IMR-90 (cell line): ENCODE measurements at regions not wholly inside any gene's neighbourhood (a gene's known extent, or its start where the extent isn't known, plus 50 kb on each side); places are given as distances from the start of the nearest gene placed in this dataset.

ENCODE experiments used
- ATAC-seq: fragments of 200-7000 bp; cut with Tn5 transposase; 2 replicates; pipeline ENCODE4 v1.9.1; 2020; ENCODE audit warnings: low read depth, mild to moderate bottlenecking, moderate library complexity
- BruUV-seq: library from RNA; stranded (reverse); fragments of 400-500 nt; replicated peaks from 2 replicates; lab custom pipeline; 2021; lab: Mats Ljungman, UMichigan
- CTCF ChIA-PET: fragments of 300-600 bp; formaldehyde crosslinking; extraction: SDS; loops from one replicate; lab custom pipeline; 2021; ENCODE audit warnings: antibody characterized with exemption; lab: Yijun Ruan, JAX
- POLR2A ChIA-PET: fragments of 300-600 bp; sonication (Branson Sonifier 250); formaldehyde crosslinking; loops from one replicate; lab custom pipeline; 2022; ENCODE audit warnings: antibody characterized with exemption; ENCODE audit not compliant: unreplicated experiment; lab: Charles Lee
- DNase-seq: peaks from one replicate; pipeline ENCODE4 v3.0.0; 2013
- H2AFZ ChIP-seq: replicated peaks from 2 replicates; pipeline ENCODE3; 2013; ENCODE audit warnings: low read length, mild to moderate bottlenecking; ENCODE audit not compliant: poor library complexity
- H2AK5ac ChIP-seq: 2 replicates; pipeline ENCODE4 v1.6.1; 2013; ENCODE audit warnings: low read depth, low read length, inconsistent platforms
- H2AK9ac ChIP-seq: replicated peaks from 2 replicates; pipeline ENCODE3; 2013; ENCODE audit warnings: mild to moderate bottlenecking, low read depth, low read length, moderate library complexity; ENCODE audit not compliant: poor library complexity
- H2BK120ac ChIP-seq: 2 replicates; pipeline ENCODE4 v1.6.1; 2013; ENCODE audit warnings: low read depth, low read length, inconsistent platforms
- H2BK15ac ChIP-seq: 3 replicates; pipeline ENCODE4 v1.6.1; 2013; ENCODE audit warnings: low read depth, low read length, inconsistent platforms
- H2BK20ac ChIP-seq: 2 replicates; pipeline ENCODE4 v1.6.1; 2013; ENCODE audit warnings: low read depth, mild to moderate bottlenecking, inconsistent platforms, low read length, moderate library complexity
- H2BK5ac ChIP-seq: 2 replicates; pipeline ENCODE4 v1.6.1; 2013; ENCODE audit warnings: mild to moderate bottlenecking, low read depth, low read length, inconsistent platforms; ENCODE audit not compliant: poor library complexity, severe bottlenecking
- H3K14ac ChIP-seq: replicated peaks from 2 replicates; pipeline ENCODE4 v1.6.1; 2013; ENCODE audit warnings: low read depth, low read length, inconsistent platforms
- H3K18ac ChIP-seq: 2 replicates; pipeline ENCODE4 v1.6.1; 2013; ENCODE audit warnings: low read depth, low read length, control low read depth
- H3K23ac ChIP-seq: 2 replicates; pipeline ENCODE4 v1.6.1; 2013; ENCODE audit warnings: low read depth, low read length, inconsistent platforms
- H3K27ac ChIP-seq: 2 replicates; pipeline ENCODE4 v1.5.1; 2013; ENCODE audit warnings: mild to moderate bottlenecking, control low read depth, low read length; ENCODE audit not compliant: insufficient read depth
- H3K27me3 ChIP-seq: 2 replicates; pipeline ENCODE4 v1.6.1; 2013; ENCODE audit warnings: low read length; ENCODE audit not compliant: control insufficient read depth, insufficient read depth
- H3K36me3 ChIP-seq: 2 replicates; pipeline ENCODE4 v1.6.1; 2013; ENCODE audit warnings: low read length, mixed read lengths; ENCODE audit not compliant: control insufficient read depth, insufficient read depth
- H3K4ac ChIP-seq: 2 replicates; pipeline ENCODE4 v1.6.1; 2013; ENCODE audit warnings: low read depth, low read length, inconsistent platforms
- H3K4me1 ChIP-seq: 2 replicates; pipeline ENCODE4 v1.6.1; 2013; ENCODE audit warnings: low read length, mixed read lengths; ENCODE audit not compliant: control insufficient read depth, insufficient read depth
- H3K4me2 ChIP-seq: 2 replicates; pipeline ENCODE4 v1.6.1; 2013; ENCODE audit warnings: low read depth, mild to moderate bottlenecking, control low read depth, low read length, moderate library complexity
- H3K4me3 ChIP-seq: 2 replicates; pipeline ENCODE4 v1.5.1; 2013; ENCODE audit warnings: low read depth, mild to moderate bottlenecking, control low read depth, low read length, moderate library complexity; ENCODE audit not compliant: insufficient read depth
- H3K56ac ChIP-seq: 2 replicates; pipeline ENCODE4 v1.6.1; 2013; ENCODE audit warnings: low read length, inconsistent platforms; ENCODE audit not compliant: insufficient read depth; ENCODE audit errors: extremely low read depth
- H3K79me1 ChIP-seq, 2 experiments: 2 replicates each; pipeline ENCODE4 v1.6.1; 2013; ENCODE audit warnings: low read length in 2 of 2, inconsistent platforms in 1 of 2, low read depth in 1 of 2
- H3K9ac ChIP-seq: 2 replicates; pipeline ENCODE4 v1.6.1; 2013; ENCODE audit warnings: low read depth, low read length, control low read depth
- H3K9me1 ChIP-seq: 2 replicates; pipeline ENCODE4 v1.6.1; 2013; ENCODE audit warnings: low read length, inconsistent platforms; ENCODE audit not compliant: insufficient read depth
- H3K9me3 ChIP-seq: 2 replicates; pipeline ENCODE4 v1.6.1; 2013; ENCODE audit warnings: low read length; ENCODE audit not compliant: control insufficient read depth, insufficient read depth
- H4K20me1 ChIP-seq: 2 replicates; pipeline ENCODE4 v1.6.1; 2013; ENCODE audit warnings: low read length, inconsistent platforms; ENCODE audit not compliant: insufficient read depth
- H4K5ac ChIP-seq: 2 replicates; pipeline ENCODE4 v1.6.1; 2013; ENCODE audit warnings: mild to moderate bottlenecking, low read depth, low read length, control low read depth
- H4K8ac ChIP-seq, 2 experiments: 2 replicates each; pipeline ENCODE4 v1.6.1; 2013; ENCODE audit warnings: low read depth in 2 of 2, low read length in 2 of 2, control low read depth in 1 of 2, inconsistent platforms in 1 of 2
- H4K91ac ChIP-seq: 2 replicates; pipeline ENCODE4 v1.6.1; 2013; ENCODE audit warnings: low read depth, low read length, inconsistent platforms; ENCODE audit not compliant: insufficient read depth
- BHLHE40 ChIP-seq: fragments of 150-350 bp; IDR thresholded peaks from 2 replicates; pipeline ENCODE4 v1.6.1; 2016; ENCODE audit warnings: mild to moderate bottlenecking, low read depth, low read length
- CEBPB ChIP-seq: IDR thresholded peaks from 2 replicates; pipeline ENCODE4 v1.6.1; 2012; ENCODE audit warnings: low read depth, low read length, improper control_type of control experiment
- CHD1 ChIP-seq: IDR thresholded peaks from 2 replicates; pipeline ENCODE4 v1.6.1; 2012; ENCODE audit warnings: low read depth, low read length, improper control_type of control experiment
- FOS ChIP-seq: fragments of 150-350 bp; IDR thresholded peaks from 2 replicates; pipeline ENCODE4 v1.6.1; 2016; ENCODE audit warnings: low read depth, low read length
- MAFK ChIP-seq: IDR thresholded peaks from 2 replicates; pipeline ENCODE4 v1.6.1; 2012; ENCODE audit warnings: low read depth, low read length, improper control_type of control experiment
- MAZ ChIP-seq: IDR thresholded peaks from 2 replicates; pipeline ENCODE4 v1.6.1; 2012; ENCODE audit warnings: low read depth, mild to moderate bottlenecking, low read length, improper control_type of control experiment, moderate library complexity, borderline replicate concordance
- MXI1 ChIP-seq: IDR thresholded peaks from 2 replicates; pipeline ENCODE4 v1.6.1; 2012; ENCODE audit warnings: low read depth, mild to moderate bottlenecking, low read length, moderate library complexity, borderline replicate concordance
- POLR2A ChIP-seq: IDR thresholded peaks from 2 replicates; pipeline ENCODE4 v1.6.1; 2012; ENCODE audit warnings: mild to moderate bottlenecking, low read depth, low read length
- RAD21 ChIP-seq: IDR thresholded peaks from 2 replicates; pipeline ENCODE4 v1.6.1; 2012; ENCODE audit warnings: low read length, improper control_type of control experiment
- RCOR1 ChIP-seq: IDR thresholded peaks from 2 replicates; pipeline ENCODE4 v1.6.1; 2012; ENCODE audit warnings: mild to moderate bottlenecking, low read length, improper control_type of control experiment; ENCODE audit not compliant: insufficient replicate concordance
- RFX5 ChIP-seq: IDR thresholded peaks from 2 replicates; pipeline ENCODE4 v1.8.0; 2012; ENCODE audit warnings: low read depth, mild to moderate bottlenecking, low read length, moderate library complexity
- WGBS, 2 experiments: methylation state at CpG; one replicate each; pipeline versions ENCODE4 v1.1.5 to v1.1.7; 2013; ENCODE audit warnings: missing lambda C conversion rate in 2 of 2; ENCODE audit not compliant: insufficient read length in 1 of 2; ENCODE audit errors: extremely low coverage in 2 of 2; 5-methylcytosine and 5-hydroxymethylcytosine counted together
- dilution Hi-C: fragments of 300-500 bp; cut with HindIII; formaldehyde crosslinking; loops from one replicate; pipeline ENCODE4 v1.14.3; 2018; ENCODE audit warnings: low sequenced_read_pairs; ENCODE audit not compliant: unreplicated experiment
- in situ Hi-C: fragments of 300-500 bp; cut with MboI; formaldehyde crosslinking; loops from 3 replicates; pipeline ENCODE4 v1.14.3; 2019; ENCODE audit warnings: low sequenced_read_pairs, inconsistent platforms, mixed read lengths
- intact Hi-C: fragments of 100-400 bp; cut with micrococcal nuclease; formaldehyde crosslinking; loops from 2 replicates; pipeline ENCODE4 v1.10.0; 2022
- TF ChIP-seq, protein P1 (sequence below): fragments of 150-350 bp; IDR thresholded peaks from 2 replicates; pipeline ENCODE4 v1.6.1; 2016; ENCODE audit warnings: low read depth, mild to moderate bottlenecking, low read length, moderate library complexity, borderline replicate concordance
- TF ChIP-seq, protein P2 (sequence below): fragments of 150-350 bp; IDR thresholded peaks from 2 replicates; pipeline ENCODE4 v1.6.1; 2017; ENCODE audit warnings: mild to moderate bottlenecking, antibody characterized with exemption, low read length, low read depth
- TF ChIP-seq, protein P3 (sequence below): conservative IDR thresholded peaks from 2 replicates; pipeline ENCODE4 v1.5.1; 2012; ENCODE audit warnings: mild to moderate bottlenecking, low read depth, low read length, improper control_type of control experiment

DNA sequence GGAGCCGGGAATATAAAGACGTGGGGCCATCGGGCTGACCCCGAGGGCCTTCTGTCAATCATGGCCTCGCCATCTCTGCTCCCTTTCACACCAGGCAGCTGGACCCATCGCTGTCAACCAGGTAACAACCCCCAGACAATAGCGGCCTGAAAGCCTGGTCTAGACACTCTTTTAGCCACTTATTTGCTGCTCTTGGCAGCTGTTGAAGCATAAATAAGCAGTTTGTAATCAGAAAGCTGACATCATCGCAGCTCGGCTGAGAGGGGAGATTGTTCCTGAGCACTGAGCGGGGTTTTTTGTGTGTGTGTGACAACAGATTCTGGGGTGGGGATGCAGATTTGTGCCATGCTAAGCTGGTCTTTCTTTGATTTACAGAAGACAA is 423.6 kb upstream of the POU3F3 start:
- H3K14ac ChIP-seq = no peak overlapping the region
- WGBS, 2 experiments = no CpG with 5 or more reads among the region's 10 CpGs
- H2BK15ac ChIP-seq = no peak overlapping the region
- no peak overlapping the region for H3K4ac ChIP-seq
- no peak overlapping the region for H2BK120ac ChIP-seq
- H3K4me2 ChIP-seq = no peak overlapping the region
- H3K27me3 ChIP-seq = no peaks in the 10 kb centered on the region
- H3K9me3 ChIP-seq = no peaks in the 10 kb centered on the region
- no peaks in the 10 kb centered on the region for H3K4me1 ChIP-seq
- H3K79me1 ChIP-seq = no peaks in the 10 kb centered on the region
- TF ChIP-seq RCOR1 (no peak), MAZ (no peak), MAFK (no peak), CEBPB (no peak), POLR2A (no peak), CHD1 (no peak), FOS (no peak), RFX5 (no peak), RAD21 (no peak), BHLHE40 (no peak), MXI1 (no peak)
- TF ChIP-seq, protein P1, sequence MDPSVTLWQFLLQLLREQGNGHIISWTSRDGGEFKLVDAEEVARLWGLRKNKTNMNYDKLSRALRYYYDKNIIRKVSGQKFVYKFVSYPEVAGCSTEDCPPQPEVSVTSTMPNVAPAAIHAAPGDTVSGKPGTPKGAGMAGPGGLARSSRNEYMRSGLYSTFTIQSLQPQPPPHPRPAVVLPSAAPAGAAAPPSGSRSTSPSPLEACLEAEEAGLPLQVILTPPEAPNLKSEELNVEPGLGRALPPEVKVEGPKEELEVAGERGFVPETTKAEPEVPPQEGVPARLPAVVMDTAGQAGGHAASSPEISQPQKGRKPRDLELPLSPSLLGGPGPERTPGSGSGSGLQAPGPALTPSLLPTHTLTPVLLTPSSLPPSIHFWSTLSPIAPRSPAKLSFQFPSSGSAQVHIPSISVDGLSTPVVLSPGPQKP = no peak
- TF ChIP-seq, protein P2, sequence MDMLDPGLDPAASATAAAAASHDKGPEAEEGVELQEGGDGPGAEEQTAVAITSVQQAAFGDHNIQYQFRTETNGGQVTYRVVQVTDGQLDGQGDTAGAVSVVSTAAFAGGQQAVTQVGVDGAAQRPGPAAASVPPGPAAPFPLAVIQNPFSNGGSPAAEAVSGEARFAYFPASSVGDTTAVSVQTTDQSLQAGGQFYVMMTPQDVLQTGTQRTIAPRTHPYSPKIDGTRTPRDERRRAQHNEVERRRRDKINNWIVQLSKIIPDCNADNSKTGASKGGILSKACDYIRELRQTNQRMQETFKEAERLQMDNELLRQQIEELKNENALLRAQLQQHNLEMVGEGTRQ = no peak
- TF ChIP-seq, protein P3, sequence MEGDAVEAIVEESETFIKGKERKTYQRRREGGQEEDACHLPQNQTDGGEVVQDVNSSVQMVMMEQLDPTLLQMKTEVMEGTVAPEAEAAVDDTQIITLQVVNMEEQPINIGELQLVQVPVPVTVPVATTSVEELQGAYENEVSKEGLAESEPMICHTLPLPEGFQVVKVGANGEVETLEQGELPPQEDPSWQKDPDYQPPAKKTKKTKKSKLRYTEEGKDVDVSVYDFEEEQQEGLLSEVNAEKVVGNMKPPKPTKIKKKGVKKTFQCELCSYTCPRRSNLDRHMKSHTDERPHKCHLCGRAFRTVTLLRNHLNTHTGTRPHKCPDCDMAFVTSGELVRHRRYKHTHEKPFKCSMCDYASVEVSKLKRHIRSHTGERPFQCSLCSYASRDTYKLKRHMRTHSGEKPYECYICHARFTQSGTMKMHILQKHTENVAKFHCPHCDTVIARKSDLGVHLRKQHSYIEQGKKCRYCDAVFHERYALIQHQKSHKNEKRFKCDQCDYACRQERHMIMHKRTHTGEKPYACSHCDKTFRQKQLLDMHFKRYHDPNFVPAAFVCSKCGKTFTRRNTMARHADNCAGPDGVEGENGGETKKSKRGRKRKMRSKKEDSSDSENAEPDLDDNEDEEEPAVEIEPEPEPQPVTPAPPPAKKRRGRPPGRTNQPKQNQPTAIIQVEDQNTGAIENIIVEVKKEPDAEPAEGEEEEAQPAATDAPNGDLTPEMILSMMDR = no peak
- no peak overlapping the region for H4K8ac ChIP-seq
- no TSS peak for BruUV-seq
- no peak overlapping the region for H3K18ac ChIP-seq
- H3K9me1 ChIP-seq = no peaks in the 10 kb centered on the region
- H2AK5ac ChIP-seq = no peak overlapping the region
- in situ Hi-C loops (no loop called here), dilution Hi-C loops (no loop called here), intact Hi-C loops (no loop called here)
- DNase-seq (no peak), ATAC-seq (no peak)
- no peak overlapping the region for H3K4me3 ChIP-seq
- H2AK9ac ChIP-seq = no peak overlapping the region
- H2BK20ac ChIP-seq = no peak overlapping the region
- H2AFZ ChIP-seq = no peak overlapping the region
- H3K23ac ChIP-seq = no peak overlapping the region
- H4K5ac ChIP-seq = no peak overlapping the region
- no peak overlapping the region for H3K27ac ChIP-seq
- H4K20me1 ChIP-seq = no peaks in the 10 kb centered on the region
- CTCF ChIA-PET = no interaction called here
- H3K36me3 ChIP-seq = no peaks in the 10 kb centered on the region
- no peak overlapping the region for H2BK5ac ChIP-seq
- H3K9ac ChIP-seq = no peak overlapping the region
- no peak overlapping the region for H3K56ac ChIP-seq
- H4K91ac ChIP-seq = no peak overlapping the region
- POLR2A ChIA-PET = no interaction called here
